ENCODE measurements at regions not wholly inside any gene's neighbourhood (a gene's known extent, or its start where the extent isn't known, plus 50 kb on each side); places are given as distances from the start of the nearest gene placed in this dataset.

GRCh38 chr12:29944269-29945000, 160.7 kb upstream of the TMTC1 start:
- no peak overlapping the region for H3K4me3 ChIP-seq (replicated peaks; ENCODE audit: low read depth, low read length)
- no peaks in the 10 kb centered on the region for H3K27me3 ChIP-seq (replicated peaks; ENCODE audit: control insufficient read depth, insufficient read depth, low read length)
- no peaks in the 10 kb centered on the region for H3K36me3 ChIP-seq (ENCODE audit: control insufficient read depth, insufficient read depth, low read length)
- DNase-seq (ENCODE audit: extremely low read depth, insufficient read length) = no peak
- TF ChIP-seq CTCF (IDR thresholded peaks at IDR 0.05; ENCODE audit: insufficient read depth, low read length, poor library complexity, severe bottlenecking) = no peak

DNA sequence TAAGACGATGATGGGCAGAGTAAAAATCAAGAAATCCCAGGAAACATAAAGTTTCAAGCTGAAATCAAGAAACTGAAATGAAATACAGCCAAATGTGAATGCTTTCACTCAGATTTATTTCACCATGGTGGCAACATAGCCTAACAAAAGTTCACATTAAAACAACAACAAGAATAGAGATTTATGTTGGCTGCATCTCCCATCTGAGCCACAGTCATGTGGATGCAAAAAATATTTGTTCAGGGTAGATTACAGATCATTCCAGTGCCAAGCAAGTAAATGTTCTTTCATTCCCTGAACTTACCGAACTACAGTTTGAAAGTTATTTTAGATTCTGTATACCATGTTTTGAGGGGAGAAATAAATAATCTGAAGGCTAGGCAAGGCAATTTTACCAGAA, 159.9 kb upstream of the TMTC1 start:
- no peaks in the 10 kb centered on the region for H3K27me3 ChIP-seq (replicated peaks; ENCODE audit: control insufficient read depth, insufficient read depth, low read length)
- TF ChIP-seq CTCF (IDR thresholded peaks at IDR 0.05; ENCODE audit: insufficient read depth, low read length, poor library complexity, severe bottlenecking) = no peak
- no peak overlapping the region for H3K4me3 ChIP-seq (replicated peaks; ENCODE audit: low read depth, low read length)
- H3K36me3 ChIP-seq (ENCODE audit: control insufficient read depth, insufficient read depth, low read length) = no peaks in the 10 kb centered on the region
- no peak for DNase-seq (ENCODE audit: extremely low read depth, insufficient read length)

DNA sequence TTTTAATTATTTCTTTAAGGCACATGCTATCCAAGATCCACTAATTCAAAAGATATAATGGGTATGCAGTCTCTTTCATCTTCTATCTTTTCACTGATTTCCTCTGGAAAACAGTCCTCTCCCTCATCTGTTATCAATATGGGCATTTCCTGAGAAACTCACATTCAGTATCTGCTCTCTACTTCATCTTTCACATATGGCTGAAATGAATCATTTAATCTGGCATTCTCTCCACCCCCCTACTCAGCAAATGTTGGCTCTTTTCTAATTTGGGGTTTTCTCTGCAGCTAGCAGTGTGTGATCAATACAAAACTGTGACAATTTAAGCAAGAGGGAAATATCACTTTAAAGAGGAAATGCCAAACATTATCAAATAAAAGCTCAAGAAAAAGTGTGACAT, 157.1 kb upstream of the TMTC1 start:
- Histone ChIP-seq H3K4me3 (replicated peaks; ENCODE audit: low read depth, low read length) (no peak overlapping the region), H3K36me3 (ENCODE audit: control insufficient read depth, insufficient read depth, low read length) (no peaks in the 10 kb centered on the region), H3K27me3 (replicated peaks; ENCODE audit: control insufficient read depth, insufficient read depth, low read length) (no peaks in the 10 kb centered on the region)
- no peak for TF ChIP-seq CTCF (IDR thresholded peaks at IDR 0.05; ENCODE audit: insufficient read depth, low read length, poor library complexity, severe bottlenecking)
- no peak for DNase-seq (ENCODE audit: extremely low read depth, insufficient read length)

- H3K4me3 ChIP-seq (replicated peaks; ENCODE audit: low read depth, low read length) = no peak overlapping the region
- H3K36me3 ChIP-seq (ENCODE audit: control insufficient read depth, insufficient read depth, low read length) = no peaks in the 10 kb centered on the region
- no peak for DNase-seq (ENCODE audit: extremely low read depth, insufficient read length)
- no peaks in the 10 kb centered on the region for H3K27me3 ChIP-seq (replicated peaks; ENCODE audit: control insufficient read depth, insufficient read depth, low read length)
- TF ChIP-seq CTCF (IDR thresholded peaks at IDR 0.05; ENCODE audit: insufficient read depth, low read length, poor library complexity, severe bottlenecking) = no peak
Measured at GRCh38 chr12:29930503-29930902, 146.8 kb upstream of the TMTC1 start.

DNA sequence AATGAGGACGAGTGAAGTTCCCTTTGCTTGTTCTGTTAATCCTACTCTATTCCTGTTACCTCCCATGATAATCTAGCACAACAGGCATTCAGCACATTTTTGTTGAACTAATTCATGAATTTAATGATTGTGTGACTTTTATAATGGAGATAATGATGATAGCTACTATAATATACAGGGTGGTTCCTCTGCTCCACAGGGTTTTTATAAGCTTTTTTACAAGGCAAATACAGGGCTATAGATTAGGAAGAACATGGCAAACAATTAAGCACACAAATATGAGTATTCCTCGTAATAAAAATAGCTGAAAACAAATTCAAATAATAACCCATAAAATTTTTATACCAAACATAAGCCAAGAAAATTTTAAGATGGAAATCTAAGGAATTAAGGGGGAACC, 145.6 kb upstream of the TMTC1 start:
- Histone ChIP-seq H3K36me3 (ENCODE audit: control insufficient read depth, insufficient read depth, low read length) (no peaks in the 10 kb centered on the region), H3K27me3 (replicated peaks; ENCODE audit: control insufficient read depth, insufficient read depth, low read length) (no peaks in the 10 kb centered on the region), H3K4me3 (replicated peaks; ENCODE audit: low read depth, low read length) (no peak overlapping the region)
- DNase-seq (ENCODE audit: extremely low read depth, insufficient read length) = no peak
- no peak for TF ChIP-seq CTCF (IDR thresholded peaks at IDR 0.05; ENCODE audit: insufficient read depth, low read length, poor library complexity, severe bottlenecking)

DNA sequence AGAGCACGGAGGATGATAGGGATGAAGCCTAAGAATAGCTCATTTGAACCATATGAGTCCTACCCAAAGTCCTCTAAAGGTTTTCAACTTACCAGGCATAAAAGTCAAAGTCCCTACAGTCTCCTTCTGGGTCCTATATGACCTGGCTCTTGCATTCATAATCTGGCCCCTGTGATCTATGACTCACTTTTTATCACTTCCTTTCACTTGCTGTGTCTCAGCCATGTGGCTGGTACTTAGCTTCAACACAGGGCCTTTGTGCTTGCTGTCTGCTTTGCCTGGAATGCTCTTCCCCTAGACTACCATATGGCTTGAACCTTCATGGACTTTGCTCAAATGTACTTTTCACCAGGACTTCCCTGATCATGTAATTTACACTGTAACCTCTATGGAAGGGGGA, 137.6 kb upstream of the TMTC1 start:
- TF ChIP-seq CTCF (IDR thresholded peaks at IDR 0.05; ENCODE audit: insufficient read depth, low read length, poor library complexity, severe bottlenecking) = no peak
- DNase-seq (ENCODE audit: extremely low read depth, insufficient read length) = no peak
- Histone ChIP-seq H3K36me3 (ENCODE audit: control insufficient read depth, insufficient read depth, low read length) (no peaks in the 10 kb centered on the region), H3K4me3 (replicated peaks; ENCODE audit: low read depth, low read length) (no peak overlapping the region), H3K27me3 (replicated peaks; ENCODE audit: control insufficient read depth, insufficient read depth, low read length) (no peaks in the 10 kb centered on the region)
